HG03342 (cell line): ENCODE measurements at regions not wholly inside any gene's neighbourhood (a gene's known extent, or its start where the extent isn't known, plus 50 kb on each side); places are given as distances from the start of the nearest gene placed in this dataset.

Source experiments
- ATAC-seq: cut with Tn5 transposase; IDR thresholded peaks from one replicate; pipeline ENCODE4 v1.9.1; 2021; ENCODE audit warnings: mild to moderate bottlenecking, moderate library complexity; ENCODE audit not compliant: unreplicated experiment

DNA sequence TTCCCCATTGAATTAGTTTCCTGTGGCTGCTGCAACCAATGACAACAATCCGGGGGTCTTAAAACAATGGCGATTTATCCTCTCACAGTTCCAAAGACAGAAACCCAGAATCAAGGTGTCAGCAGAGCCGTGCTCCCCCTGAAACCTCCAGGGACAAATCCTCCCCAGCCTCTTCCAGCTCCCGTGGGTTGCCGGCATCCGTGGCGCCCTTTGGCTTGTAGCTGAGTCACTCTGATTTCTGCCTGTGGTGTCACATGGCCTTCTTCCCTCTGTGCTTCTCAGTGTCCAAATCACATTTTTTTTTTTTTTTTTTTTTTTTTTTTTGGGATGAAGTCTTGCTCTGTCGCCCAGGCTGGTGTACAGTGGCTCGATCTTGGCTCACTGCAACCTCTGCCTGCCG lies 64.5 kb upstream of the STX18 start:
- ATAC-seq = no peak

DNA sequence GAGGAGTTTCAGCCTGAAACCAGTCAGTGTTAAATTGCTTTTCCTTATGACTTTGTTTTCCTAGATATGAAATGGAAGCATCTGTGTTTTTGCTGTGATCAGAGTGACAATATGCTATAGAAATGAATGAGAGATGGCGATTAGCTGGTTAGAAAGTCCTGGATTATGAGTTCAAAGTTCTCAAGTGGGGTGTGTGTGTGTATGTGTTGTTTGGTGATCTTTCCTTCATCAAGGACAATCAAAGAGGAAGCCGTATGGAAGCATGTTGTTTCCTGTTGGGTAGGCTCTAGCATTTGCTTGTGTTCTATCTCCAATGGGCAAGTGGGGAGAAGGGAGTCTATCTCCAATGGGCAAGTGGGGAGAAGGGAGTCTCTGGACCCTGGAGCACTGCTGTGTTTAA lies 64.0 kb upstream of the STX18 start:
- ATAC-seq = no peak

DNA sequence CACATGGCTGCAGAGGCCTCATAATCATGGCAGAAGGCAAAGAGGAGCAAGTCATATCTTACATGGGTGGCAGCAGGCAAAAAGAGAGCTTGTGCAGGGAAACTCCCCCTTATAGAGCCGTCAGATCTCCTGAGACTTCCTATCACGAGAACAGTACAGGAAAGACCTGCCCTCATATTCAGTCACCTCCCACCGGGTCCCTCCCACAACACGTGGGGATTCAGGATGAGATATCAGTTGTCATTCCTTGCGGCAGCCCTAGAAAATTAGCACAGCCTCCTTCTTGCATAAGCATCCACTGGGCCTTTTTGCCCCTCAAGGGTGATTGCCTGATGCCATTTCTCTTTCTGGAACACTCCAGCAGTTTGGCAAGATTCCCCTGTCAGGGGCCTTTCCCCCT lies 61.7 kb upstream of the STX18 start:
- no peak for ATAC-seq

DNA sequence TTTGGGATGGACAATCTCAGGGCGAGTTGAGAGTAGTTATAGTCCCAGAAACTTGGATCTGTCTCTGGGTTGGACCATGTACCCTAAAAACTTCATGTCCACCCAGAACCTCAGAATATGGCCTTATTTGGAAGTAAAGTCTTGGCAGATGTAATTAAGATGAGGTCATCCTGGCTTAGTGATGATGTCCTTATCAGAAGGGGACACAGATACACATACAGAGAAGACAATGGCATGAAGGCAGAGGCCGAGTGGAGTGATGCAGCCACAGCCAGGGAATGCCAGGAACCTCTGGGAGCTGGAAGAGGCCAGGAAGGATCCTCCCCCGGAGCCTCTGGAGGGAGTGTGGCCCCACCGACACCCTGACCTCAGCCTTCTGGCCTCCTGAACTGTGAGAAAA lies 61.2 kb upstream of the STX18 start:
- no peak for ATAC-seq

DNA sequence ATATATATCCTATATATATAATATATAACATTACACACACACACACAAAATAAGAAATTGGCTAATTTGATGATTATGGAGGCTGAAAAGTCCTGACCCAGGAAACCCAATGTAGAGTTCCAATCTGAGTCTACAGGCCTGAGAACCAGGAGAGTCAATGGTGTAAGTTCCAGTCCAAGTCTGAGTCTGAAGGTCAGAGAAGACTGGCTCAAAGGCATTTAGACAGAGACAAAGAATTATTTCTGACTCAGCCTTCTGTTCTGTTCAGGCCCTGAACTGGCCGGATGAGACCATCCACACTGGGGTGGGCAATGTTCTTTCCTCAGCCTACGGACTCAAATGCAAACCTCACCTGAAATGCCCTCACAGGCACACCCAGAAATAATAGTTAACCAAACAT lies 60.6 kb upstream of the STX18 start:
- no peak for ATAC-seq

DNA sequence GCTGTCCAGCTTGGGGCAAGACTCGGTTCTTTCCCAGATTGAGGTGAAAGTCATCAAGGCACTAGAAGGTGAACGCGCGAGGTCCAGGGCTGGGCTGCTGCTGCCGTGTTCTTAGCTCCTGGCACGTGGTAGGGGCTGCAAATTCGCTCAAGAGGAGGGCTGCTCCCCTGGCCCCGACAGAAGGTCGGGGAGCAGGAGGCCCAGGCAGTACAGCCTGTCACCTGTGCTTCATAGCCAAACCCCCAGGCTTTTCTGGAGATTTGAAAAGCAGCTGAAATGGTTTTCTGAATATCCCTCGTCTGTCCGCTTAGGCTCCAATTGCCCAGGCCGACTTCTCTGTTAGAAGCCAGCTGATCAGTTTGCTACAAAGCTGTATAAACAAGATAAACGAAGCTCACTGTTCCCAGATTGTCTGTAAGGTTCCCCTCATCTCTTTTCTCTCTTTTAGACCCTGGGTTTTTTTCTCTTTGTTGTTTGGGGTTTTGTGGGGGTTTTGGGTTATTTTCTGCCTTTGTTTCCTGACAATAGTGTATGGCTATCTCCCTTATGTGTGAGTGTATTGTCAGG lies 60.0 kb upstream of the STX18 start:
- no peak for ATAC-seq

DNA sequence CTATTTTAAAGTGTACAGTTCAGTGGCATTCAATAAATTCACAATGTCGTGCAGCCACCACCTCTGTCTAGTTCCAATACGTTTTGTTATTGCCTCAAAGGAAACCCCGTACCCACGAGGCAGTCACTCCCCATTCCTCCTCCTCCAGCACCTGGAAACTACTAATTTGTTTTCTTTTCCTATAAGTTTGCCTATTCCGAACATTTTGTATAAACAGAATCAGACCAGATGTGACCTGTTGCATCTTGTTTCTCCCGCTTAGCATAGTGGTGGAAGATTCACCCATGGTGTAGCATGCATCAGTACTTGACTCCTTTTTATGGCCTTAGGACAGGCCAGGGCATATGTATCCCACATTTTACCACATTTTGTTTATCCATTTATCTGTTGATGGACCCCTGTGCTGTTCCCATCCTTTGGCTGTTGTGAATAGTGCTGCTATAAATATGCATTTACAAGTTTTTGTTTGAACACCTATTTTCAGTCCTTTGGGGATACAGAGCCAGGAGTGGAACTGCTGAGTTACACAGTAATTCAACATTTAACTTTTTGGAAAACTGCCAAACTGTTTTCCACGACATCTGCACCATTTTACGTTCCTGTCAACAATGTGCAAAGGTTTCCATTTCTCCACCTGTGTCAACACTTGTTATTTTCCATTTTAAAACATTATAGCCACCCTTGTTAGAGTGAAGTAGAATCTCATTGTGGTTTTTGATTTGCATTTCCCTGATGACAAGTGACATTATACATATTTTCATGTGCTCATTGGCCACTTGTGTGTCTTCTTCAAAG lies 57.8 kb upstream of the STX18 start:
- ATAC-seq = no peak

DNA sequence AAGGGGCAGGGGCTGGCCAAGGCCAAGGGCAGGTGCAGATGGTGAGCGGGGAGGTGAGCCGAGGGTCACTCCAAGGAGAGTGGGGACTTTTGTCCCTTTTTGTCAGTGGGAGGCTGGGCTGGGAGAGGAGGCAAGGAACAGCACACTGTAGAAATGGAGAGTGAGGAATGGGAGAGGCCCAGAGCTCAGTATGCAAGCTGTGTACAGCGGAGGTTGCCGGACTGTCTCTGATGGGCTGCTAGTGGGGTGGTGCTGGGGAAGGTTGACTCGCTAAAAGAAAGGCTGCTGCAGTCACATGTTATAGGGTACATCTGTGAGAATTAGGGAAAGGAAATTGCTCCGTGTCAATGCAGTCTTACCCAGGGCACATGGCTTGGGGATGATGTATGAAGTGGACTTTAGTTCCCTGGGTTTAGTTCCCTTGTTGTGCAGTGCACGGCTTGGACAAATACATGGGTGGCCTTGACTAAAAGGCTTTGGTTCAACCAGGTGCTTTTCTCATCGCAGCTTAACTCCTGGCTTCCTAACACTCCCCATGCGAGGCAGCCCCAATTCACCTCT lies 57.1 kb upstream of the STX18 start:
- no peak for ATAC-seq

DNA sequence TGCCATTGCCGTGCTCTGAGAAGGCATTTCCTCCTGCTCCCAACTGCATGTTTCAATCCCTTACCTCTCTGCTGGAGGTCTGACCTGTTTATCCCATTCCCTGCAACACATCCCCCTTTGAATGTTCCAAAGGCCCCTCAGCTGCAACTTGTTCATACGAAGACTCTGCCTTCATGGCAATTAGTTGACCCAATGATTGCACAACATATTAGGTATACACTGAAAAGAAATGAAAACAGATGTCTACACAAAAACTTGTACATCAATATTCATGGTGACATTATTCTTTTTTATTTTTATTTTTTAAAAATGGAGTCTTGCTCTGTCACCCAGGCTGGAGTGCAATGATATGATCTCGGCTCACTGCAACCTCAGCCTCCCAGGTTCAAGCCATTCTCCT lies 54.9 kb upstream of the STX18 start:
- no peak for ATAC-seq

DNA sequence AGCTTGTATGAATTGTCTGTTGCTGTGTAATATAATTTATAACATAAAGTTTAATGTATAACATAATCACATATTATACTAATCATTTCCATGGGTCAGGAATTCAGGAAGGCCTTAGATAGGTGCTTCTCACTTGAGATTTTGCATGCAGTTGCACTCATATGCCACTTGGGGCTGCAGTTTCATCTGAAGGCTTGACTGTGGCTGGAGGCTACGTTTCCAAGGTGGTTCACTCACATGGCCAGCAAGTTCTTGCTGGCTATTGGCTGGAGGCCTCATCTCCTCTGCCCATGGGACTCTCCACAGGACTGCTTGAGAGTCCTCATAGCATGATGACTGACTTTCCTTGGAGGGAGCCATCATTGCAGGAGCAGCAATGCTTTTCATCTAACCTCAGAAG lies 53.4 kb upstream of the STX18 start:
- no peak for ATAC-seq

DNA sequence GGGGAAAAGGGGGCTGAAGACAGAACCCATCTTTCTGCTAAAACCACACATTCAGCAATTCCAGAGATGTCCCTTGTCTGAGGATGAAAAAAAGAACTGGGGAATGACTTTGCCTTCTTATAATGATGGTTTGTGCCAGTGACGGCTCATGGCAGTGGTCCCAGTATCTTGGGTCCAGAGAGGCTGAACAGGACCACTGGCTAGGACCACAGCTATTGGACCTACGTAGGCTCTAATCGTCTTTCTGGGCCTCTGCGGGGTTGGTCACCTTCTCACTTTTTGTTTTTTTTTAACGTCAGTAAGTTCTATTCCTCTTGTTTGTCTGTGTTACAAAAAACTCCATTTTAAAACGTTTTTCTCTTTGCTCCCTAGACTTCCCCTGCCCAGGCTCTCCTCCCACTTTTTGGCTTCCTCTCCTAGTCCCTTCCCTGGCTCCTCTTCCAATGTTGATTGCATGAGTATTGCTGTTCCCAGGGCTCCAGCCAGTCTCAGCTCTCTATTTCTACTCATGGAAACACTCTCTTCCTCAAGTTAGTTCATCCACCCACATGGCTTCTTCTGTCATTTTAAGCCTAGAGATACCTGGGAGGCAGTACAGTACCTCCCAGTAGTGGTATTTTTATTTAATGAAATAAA lies 52.6 kb upstream of the STX18 start:
- no peak for ATAC-seq

DNA sequence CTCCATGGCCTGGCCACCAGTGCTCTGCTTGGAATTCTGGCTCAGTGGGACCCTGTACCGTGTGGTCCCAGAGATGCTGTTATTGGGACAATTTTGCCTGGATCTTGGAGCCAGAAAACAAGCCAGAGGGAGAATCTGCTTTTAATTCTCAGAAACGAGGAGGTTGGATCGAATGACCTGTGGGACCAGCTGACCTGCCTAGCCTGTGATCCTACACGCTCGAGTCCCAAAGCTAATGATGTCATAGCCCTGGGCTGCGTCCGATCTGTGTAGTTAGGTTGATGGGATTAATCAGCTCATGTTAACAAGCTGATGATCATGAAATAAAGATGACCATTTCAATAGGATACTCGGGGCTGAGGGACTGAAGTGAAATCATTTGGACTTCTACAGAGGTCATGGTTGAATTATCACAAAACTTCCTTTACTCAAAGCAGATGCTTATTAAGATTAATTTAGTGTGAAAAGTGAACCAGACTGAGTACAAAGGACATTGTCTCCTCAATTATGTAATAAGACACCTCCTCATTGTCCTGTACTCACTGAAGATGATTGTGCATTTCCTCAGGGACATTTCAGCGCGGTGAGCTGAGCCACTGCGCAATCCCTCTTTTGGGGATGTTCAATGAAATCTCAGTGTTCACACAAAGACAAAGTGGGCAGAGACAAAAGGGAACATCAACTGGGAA lies 51.9 kb upstream of the STX18 start:
- ATAC-seq = no peak

DNA sequence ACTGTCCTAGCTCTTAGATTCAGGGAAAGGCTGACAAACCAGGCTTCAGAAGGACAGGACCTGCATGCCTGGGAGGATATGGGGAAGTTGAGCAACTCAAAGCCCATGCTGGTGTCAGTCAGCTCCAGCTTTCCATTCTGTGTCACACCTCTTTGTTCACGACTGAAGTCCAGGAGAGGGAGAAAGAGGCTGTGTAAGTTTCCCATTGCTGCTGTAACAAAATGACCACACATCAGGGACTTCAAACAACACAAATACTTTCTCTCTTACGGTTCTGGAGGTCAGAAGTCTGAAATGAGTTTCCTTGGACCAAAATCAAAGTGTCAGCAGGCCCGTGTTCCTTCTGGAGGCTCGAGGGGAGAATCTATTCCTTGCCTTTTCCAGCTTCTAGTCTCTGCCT lies 50.6 kb upstream of the STX18 start:
- ATAC-seq = no peak
